ENCODE measurements at regions not wholly inside any gene's neighbourhood (a gene's known extent, or its start where the extent isn't known, plus 50 kb on each side); places are given as distances from the start of the nearest gene placed in this dataset.

- Histone ChIP-seq H3K36me3 (ENCODE audit: control insufficient read depth, insufficient read depth, low read length) (no peaks in the 10 kb centered on the region), H3K9me3 (ENCODE audit: control insufficient read depth, low read length) (no peaks in the 10 kb centered on the region), H3K9ac (ENCODE audit: extremely low read depth, low read length, poor library complexity, severe bottlenecking) (no peak overlapping the region), H3K4me3 (ENCODE audit: low read length) (no peak overlapping the region), H3K27me3 (ENCODE audit: control insufficient read depth, insufficient read depth, low read length, poor library complexity, severe bottlenecking) (no peaks in the 10 kb centered on the region), H3K4me1 (ENCODE audit: control insufficient read depth, insufficient read depth, low read length) (no peaks in the 10 kb centered on the region), H3K27ac (ENCODE audit: low read depth, low read length) (no peak overlapping the region)
- no peak for DNase-seq
- Mint-ChIP-seq H3K4me1 (no peaks in the 10 kb centered on the region), H3K27ac (no peak overlapping the region), H3K9me3 (no peaks in the 10 kb centered on the region), H3K36me3 (ENCODE audit: low read depth) (no peaks in the 10 kb centered on the region), H3K4me3 (no peak overlapping the region), H3K27me3 (ENCODE audit: insufficient read depth) (no peaks in the 10 kb centered on the region)
- WGBS, 2 experiments (ENCODE audit: insufficient coverage in 1 of 2, insufficient read length in 1 of 2): 95% methylated on average over 2 of the region's 2 CpGs; no CpG with 5 or more reads in 1 of the 2 experiments
- no peak for TF ChIP-seq CTCF (conservative IDR thresholded peaks at IDR 0.05)
Measured at GRCh38 chr2:185050804-185051203, 452.5 kb downstream of the ZNF804A start.

GRCh38 chr2:185063761-185064160 is 465.4 kb downstream of the ZNF804A start:
- H3K27ac ChIP-seq (ENCODE audit: low read depth, low read length): no peak overlapping the region
- H3K9ac ChIP-seq (ENCODE audit: extremely low read depth, low read length, poor library complexity, severe bottlenecking): no peak overlapping the region
- Mint-ChIP-seq H3K4me1 (no peaks in the 10 kb centered on the region), H3K36me3 (ENCODE audit: low read depth) (no peaks in the 10 kb centered on the region), H3K4me3 (no peak overlapping the region), H3K27ac (no peak overlapping the region), H3K9me3 (no peaks in the 10 kb centered on the region), H3K27me3 (ENCODE audit: insufficient read depth) (no peaks in the 10 kb centered on the region)
- no peak for TF ChIP-seq CTCF (conservative IDR thresholded peaks at IDR 0.05)
- no peak overlapping the region for H3K4me3 ChIP-seq (ENCODE audit: low read length)
- no peaks in the 10 kb centered on the region for H3K4me1 ChIP-seq (ENCODE audit: control insufficient read depth, insufficient read depth, low read length)
- 88 to 90% methylated on average over 1 of the region's 1 CpG for WGBS, 2 experiments (ENCODE audit: insufficient coverage in 1 of 2, insufficient read length in 1 of 2)
- no peaks in the 10 kb centered on the region for H3K9me3 ChIP-seq (ENCODE audit: control insufficient read depth, low read length)
- no peaks in the 10 kb centered on the region for H3K27me3 ChIP-seq (ENCODE audit: control insufficient read depth, insufficient read depth, low read length, poor library complexity, severe bottlenecking)
- H3K36me3 ChIP-seq (ENCODE audit: control insufficient read depth, insufficient read depth, low read length): no peaks in the 10 kb centered on the region
- no peak for DNase-seq

- H3K4me1 ChIP-seq (ENCODE audit: control insufficient read depth, insufficient read depth, low read length): no peaks in the 10 kb centered on the region
- H3K4me1 Mint-ChIP-seq: no peaks in the 10 kb centered on the region
- 100% methylated on average over 1 of the region's 1 CpG; no CpG with 5 or more reads in 1 of the 2 experiments for WGBS, 2 experiments (ENCODE audit: insufficient coverage in 1 of 2, insufficient read length in 1 of 2)
- no peak overlapping the region for H3K4me3 Mint-ChIP-seq
- no peaks in the 10 kb centered on the region for H3K36me3 ChIP-seq (ENCODE audit: control insufficient read depth, insufficient read depth, low read length)
- no peaks in the 10 kb centered on the region for H3K27me3 ChIP-seq (ENCODE audit: control insufficient read depth, insufficient read depth, low read length, poor library complexity, severe bottlenecking)
- no peaks in the 10 kb centered on the region for H3K27me3 Mint-ChIP-seq (ENCODE audit: insufficient read depth)
- no peak overlapping the region for H3K27ac ChIP-seq (ENCODE audit: low read depth, low read length)
- H3K9me3 ChIP-seq (ENCODE audit: control insufficient read depth, low read length): no peaks in the 10 kb centered on the region
- no peak for DNase-seq
- H3K9ac ChIP-seq (ENCODE audit: extremely low read depth, low read length, poor library complexity, severe bottlenecking): no peak overlapping the region
- TF ChIP-seq CTCF (conservative IDR thresholded peaks at IDR 0.05): no peak
- H3K4me3 ChIP-seq (ENCODE audit: low read length): no peak overlapping the region
- no peaks in the 10 kb centered on the region for H3K36me3 Mint-ChIP-seq (ENCODE audit: low read depth)
- no peaks in the 10 kb centered on the region for H3K9me3 Mint-ChIP-seq
- no peak overlapping the region for H3K27ac Mint-ChIP-seq
Measured at GRCh38 chr2:185066128-185066527, 467.8 kb downstream of the ZNF804A start.
